HCT116 (cell line): ENCODE measurements at regions not wholly inside any gene's neighbourhood (a gene's known extent, or its start where the extent isn't known, plus 50 kb on each side); places are given as distances from the start of the nearest gene placed in this dataset.

Experiments used
- ATAC-seq: fragments of 200-7000 bp; cut with Tn5 transposase; 2 replicates; pipeline ENCODE4 v1.9.1; 2020; ENCODE audit warnings: mild to moderate bottlenecking, moderate library complexity
- BruUV-seq: library from RNA; stranded (reverse); fragments of 400-500 nt; replicated peaks from 2 replicates; lab custom pipeline; 2021; lab: Mats Ljungman, UMichigan
- CTCF ChIA-PET: fragments of 300-600 bp; sonication (Branson Sonifier 250); formaldehyde crosslinking; loops from one replicate; lab custom pipeline; 2021; ENCODE audit warnings: antibody characterized with exemption; lab: Charles Lee
- POLR2A ChIA-PET: fragments of 300-600, 350-600 bp; sonication (Branson Sonifier 250); formaldehyde crosslinking; loops from one replicate; lab custom pipeline; 2021; ENCODE audit warnings: antibody characterized with exemption; lab: Charles Lee
- RAD21 ChIA-PET, 2 experiments: fragments of 300-600 bp; sonication (Branson Sonifier 250); formaldehyde crosslinking; loops; one replicate each; lab custom pipeline; 2023; ENCODE audit warnings: low total read pairs in 2 of 2; ENCODE audit not compliant: uncharacterized antibody in 2 of 2, unreplicated experiment in 2 of 2, low non-redundant PET in 1 of 2; lab: Charles Lee
- DNase-seq: peaks from one replicate; pipeline ENCODE4 v3.0.0-alpha.2; 2010; ENCODE audit warnings: low read depth, low spot score
- H2AFZ ChIP-seq: fragments of 200-600 bp; shearing (Covaris generic), sonication (generic); 2 replicates; pipeline ENCODE4 v1.6.1; 2017; ENCODE audit warnings: low read depth, mixed run types, mixed read lengths, antibody characterized with exemption, low read length; ENCODE audit not compliant: poor library complexity, severe bottlenecking
- H3K27ac ChIP-seq: 2 replicates; pipeline ENCODE4 v1.5.1; 2012; ENCODE audit warnings: low read depth, low read length
- H3K27me3 ChIP-seq: fragments of 200-600 bp; sonication (generic); 2 replicates; pipeline ENCODE4 v1.6.1; 2016; ENCODE audit warnings: mixed run types, low read length, mixed read lengths; ENCODE audit not compliant: insufficient read depth
- H3K36me3 ChIP-seq, 2 experiments: fragments of 200-500 bp in 1 of 2; fragments of 200-600 bp in 1 of 2; sonication (Bioruptor generic) in 1 of 2; sonication (generic) in 1 of 2; 2 replicates each; pipeline versions ENCODE4 v1.5.1 to v1.6.1; 2014 to 2016; ENCODE audit warnings: low read length in 2 of 2, inconsistent platforms in 1 of 2, mixed read lengths in 1 of 2, mixed run types in 1 of 2; ENCODE audit not compliant: insufficient read depth in 2 of 2, control insufficient read depth in 1 of 2
- H3K4me1 ChIP-seq, 2 experiments: fragments of 200-600 bp in 1 of 2; sonication (generic) in 1 of 2; 2 replicates each; pipeline versions ENCODE4 v1.5.1 to v1.6.1; 2012 to 2017; ENCODE audit warnings: low read length in 2 of 2, inconsistent platforms in 1 of 2, mild to moderate bottlenecking in 1 of 2, mixed read lengths in 1 of 2, mixed run types in 1 of 2, moderate library complexity in 1 of 2; ENCODE audit not compliant: insufficient read depth in 2 of 2, control insufficient read depth in 1 of 2
- H3K4me2 ChIP-seq: fragments of 200-600 bp; sonication (generic); 2 replicates; pipeline ENCODE4 v1.6.1; 2017; ENCODE audit warnings: mixed run types, low read length, mixed read lengths
- H3K4me3 ChIP-seq, 2 experiments: fragments of 200-600 bp in 1 of 2; sonication (generic) in 1 of 2; replicated peaks in 1 of 2; 2 replicates each; pipeline ENCODE4 v1.5.1; 2011 to 2016; ENCODE audit warnings: low read length in 2 of 2, control low read depth in 1 of 2, low read depth in 1 of 2, mild to moderate bottlenecking in 1 of 2, mixed read lengths in 1 of 2, mixed run types in 1 of 2
- H3K79me2 ChIP-seq: fragments of 200-600 bp; sonication (generic); 2 replicates; pipeline ENCODE4 v1.6.1; 2017; ENCODE audit warnings: mild to moderate bottlenecking, mixed run types, low read length, moderate library complexity, mixed read lengths; ENCODE audit not compliant: insufficient read depth
- H3K9ac ChIP-seq: fragments of 200-600 bp; sonication (generic); 2 replicates; pipeline ENCODE4 v1.6.1; 2016; ENCODE audit warnings: low read length, mixed read lengths
- H3K9me2 ChIP-seq: fragments of 200-600 bp; sonication (generic), shearing (Covaris generic); 2 replicates; pipeline ENCODE4 v1.6.1; 2017; ENCODE audit warnings: mixed run types, mild to moderate bottlenecking, moderate library complexity; ENCODE audit not compliant: insufficient read depth
- H3K9me3 ChIP-seq, 2 experiments: fragments of 200-500 bp in 1 of 2; fragments of 200-600 bp in 1 of 2; sonication (Bioruptor generic) in 1 of 2; sonication (generic) in 1 of 2; 2 replicates each; pipeline ENCODE4 v1.6.1; 2014 to 2017; ENCODE audit warnings: low read length in 2 of 2, mixed read lengths in 2 of 2, inconsistent platforms in 1 of 2, low read depth in 1 of 2, mild to moderate bottlenecking in 1 of 2, mixed run types in 1 of 2, moderate library complexity in 1 of 2; ENCODE audit not compliant: control insufficient read depth in 1 of 2, insufficient read depth in 1 of 2
- H4K20me1 ChIP-seq: fragments of 200-600 bp; sonication (generic), shearing (Covaris generic); 2 replicates; pipeline ENCODE4 v1.6.1; 2017; ENCODE audit warnings: mixed run types, mild to moderate bottlenecking, moderate library complexity; ENCODE audit not compliant: insufficient read depth
- CBX3 ChIP-seq: IDR thresholded peaks from 2 replicates; pipeline ENCODE4 v1.6.1; 2012; ENCODE audit warnings: low read depth
- ELF1 ChIP-seq: IDR thresholded peaks from 2 replicates; pipeline ENCODE4 v1.6.1; 2012; ENCODE audit warnings: low read depth, borderline replicate concordance
- EZH2phosphoT487 ChIP-seq: fragments of 200-600 bp; IDR thresholded peaks from 2 replicates; pipeline ENCODE4 v1.6.1; 2018; ENCODE audit warnings: antibody characterized with exemption, borderline replicate concordance
- POLR2AphosphoS5 ChIP-seq: IDR thresholded peaks from 2 replicates; pipeline ENCODE4 v1.6.1; 2011; ENCODE audit warnings: mild to moderate bottlenecking, low read depth, low read length, moderate library complexity
- ZFX ChIP-seq: fragments of 450-650 bp; IDR thresholded peaks from 2 replicates; pipeline ENCODE4 v1.6.1; 2017
- intact Hi-C: fragments of 100-400 bp; cut with micrococcal nuclease; formaldehyde crosslinking; loops from 2 replicates; pipeline ENCODE4 v1.10.0; 2022

GRCh38 chr14:98143566-98143965 lies 1128.4 kb downstream of the BCL11B start:
- no peak for DNase-seq
- Histone ChIP-seq H3K27me3 (no peaks in the 10 kb centered on the region), H3K27ac (no peak overlapping the region), H3K9ac (no peak overlapping the region), H3K79me2 (no peaks in the 10 kb centered on the region), H3K36me3 (no peaks in the 10 kb centered on the region), H3K9me2 (no peaks in the 10 kb centered on the region), H3K4me3 (no peak overlapping the region), H2AFZ (no peak overlapping the region), H3K4me2 (no peak overlapping the region), H3K4me1 (no peaks in the 10 kb centered on the region), H3K9me3 (no peaks in the 10 kb centered on the region), H4K20me1 (no peaks in the 10 kb centered on the region)
- RAD21 ChIA-PET = no interaction called here
- no peak for TF ChIP-seq EZH2phosphoT487
- TF ChIP-seq POLR2AphosphoS5 = no peak
- no peak for TF ChIP-seq ZFX
- TF ChIP-seq CBX3 = no peak
- POLR2A ChIA-PET = no interaction called here
- BruUV-seq = no TSS peak
- intact Hi-C loops = no loop called here
- ATAC-seq = no peak
- CTCF ChIA-PET = no interaction called here

- intact Hi-C loops = no loop called here
- Histone ChIP-seq H3K27ac (no peak overlapping the region), H3K79me2 (no peaks in the 10 kb centered on the region), H3K4me3 (no peak overlapping the region), H3K36me3 (no peaks in the 10 kb centered on the region), H3K9me2 (no peaks in the 10 kb centered on the region), H3K27me3 (no peaks in the 10 kb centered on the region), H3K9ac (no peak overlapping the region), H4K20me1 (no peaks in the 10 kb centered on the region), H3K9me3 (no peaks in the 10 kb centered on the region), H2AFZ (no peak overlapping the region), H3K4me1 (no peaks in the 10 kb centered on the region), H3K4me2 (no peak overlapping the region)
- ATAC-seq = no peak
- TF ChIP-seq ZFX = no peak
- no peak for TF ChIP-seq ELF1
- RAD21 ChIA-PET = no interaction called here
- CTCF ChIA-PET = no interaction called here
- DNase-seq = no peak
- POLR2A ChIA-PET = no interaction called here
- no TSS peak for BruUV-seq
Observed at GRCh38 chr14:98144964-98145363, 1127.0 kb downstream of the BCL11B start.
